ENCODE measurements at regions not wholly inside any gene's neighbourhood (a gene's known extent, or its start where the extent isn't known, plus 50 kb on each side); places are given as distances from the start of the nearest gene placed in this dataset.
"Not testable (repeated sequence)": the region's sequence is repeated elsewhere in the genome, so short reads cannot be mapped to it uniquely, and the experiment has no call there.

GRCh38 chr2:111313711-111314110 is 193.0 kb downstream of the BCL2L11 start:
- TF ChIP-seq, protein P1, sequence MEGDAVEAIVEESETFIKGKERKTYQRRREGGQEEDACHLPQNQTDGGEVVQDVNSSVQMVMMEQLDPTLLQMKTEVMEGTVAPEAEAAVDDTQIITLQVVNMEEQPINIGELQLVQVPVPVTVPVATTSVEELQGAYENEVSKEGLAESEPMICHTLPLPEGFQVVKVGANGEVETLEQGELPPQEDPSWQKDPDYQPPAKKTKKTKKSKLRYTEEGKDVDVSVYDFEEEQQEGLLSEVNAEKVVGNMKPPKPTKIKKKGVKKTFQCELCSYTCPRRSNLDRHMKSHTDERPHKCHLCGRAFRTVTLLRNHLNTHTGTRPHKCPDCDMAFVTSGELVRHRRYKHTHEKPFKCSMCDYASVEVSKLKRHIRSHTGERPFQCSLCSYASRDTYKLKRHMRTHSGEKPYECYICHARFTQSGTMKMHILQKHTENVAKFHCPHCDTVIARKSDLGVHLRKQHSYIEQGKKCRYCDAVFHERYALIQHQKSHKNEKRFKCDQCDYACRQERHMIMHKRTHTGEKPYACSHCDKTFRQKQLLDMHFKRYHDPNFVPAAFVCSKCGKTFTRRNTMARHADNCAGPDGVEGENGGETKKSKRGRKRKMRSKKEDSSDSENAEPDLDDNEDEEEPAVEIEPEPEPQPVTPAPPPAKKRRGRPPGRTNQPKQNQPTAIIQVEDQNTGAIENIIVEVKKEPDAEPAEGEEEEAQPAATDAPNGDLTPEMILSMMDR (IDR thresholded peaks at IDR 0.05): not testable (repeated sequence)
- not testable (repeated sequence) for TF ChIP-seq EZH2 (IDR thresholded peaks at IDR 0.05; ENCODE audit: borderline replicate concordance, insufficient read depth, low read depth, low read length, poor library complexity, severe bottlenecking)
